Uterus (tissue), 3 donors: ENCODE measurements at regions not wholly inside any gene's neighbourhood (a gene's known extent, or its start where the extent isn't known, plus 50 kb on each side); places are given as distances from the start of the nearest gene placed in this dataset.

Experiments used
- DNase-seq, 2 donors: peaks; one replicate each; pipeline ENCODE4 v3.0.0-alpha.2; 2019 to 2020
- H3K27ac ChIP-seq, 2 donors: fragments of 200-600 bp; sonication (generic); 1 replicate in 1 of 2; 2 replicates in 1 of 2; pipeline ENCODE4 v1.5.1; 2016 to 2018
- H3K27me3 ChIP-seq, 2 donors: fragments of 200-600 bp; sonication (generic); one replicate each; pipeline ENCODE4 v1.5.1; 2018 to 2019; ENCODE audit warnings: control low read depth in 1 of 2
- H3K36me3 ChIP-seq, 2 donors: fragments of 200-600 bp; sonication (generic); one replicate each; pipeline ENCODE4 v1.5.1; 2019; ENCODE audit warnings: control low read depth in 1 of 2
- H3K4me1 ChIP-seq, 2 donors: fragments of 200-600 bp; sonication (generic); one replicate each; pipeline ENCODE4 v1.5.1; 2018 to 2019; ENCODE audit warnings: control low read depth in 1 of 2
- H3K4me3 ChIP-seq, 2 donors: fragments of 200-600 bp; sonication (generic); 1 replicate in 1 of 2; 2 replicates in 1 of 2; pipeline ENCODE4 v1.5.1; 2018 to 2019; ENCODE audit warnings: mild to moderate bottlenecking in 1 of 2
- H3K9me3 ChIP-seq, 2 donors: fragments of 200-600 bp; sonication (generic); one replicate each; pipeline ENCODE4 v1.5.1; 2019; ENCODE audit warnings: control low read depth in 1 of 2
- CTCF ChIP-seq, 4 experiments: fragments of 200-600 bp in 2 of 4; fragments of 450-650 bp in 2 of 4; sonication (generic) in 2 of 4; IDR thresholded peaks; one replicate each; pipeline ENCODE4 v1.5.1; 2016 to 2019; ENCODE audit warnings: antibody characterized with exemption in 4 of 4, mild to moderate bottlenecking in 2 of 4, moderate library complexity in 1 of 4
- POLR2A ChIP-seq, 2 donors: fragments of 450-650 bp; IDR thresholded peaks; one replicate each; pipeline ENCODE4 v1.6.1; 2016; ENCODE audit warnings: antibody characterized with exemption in 2 of 2, mild to moderate bottlenecking in 1 of 2, moderate library complexity in 1 of 2
- intact Hi-C: fragments of 100-400 bp; cut with DNase I; formaldehyde crosslinking; loops from one replicate; pipeline ENCODE4 v1.15.1; 2023; ENCODE audit warnings: low total_unique reads
- donor health status: DM: yes; HTN: yes; CAD: no.

GRCh38 chr4:13782231-13782630 is 154.7 kb upstream of the BOD1L1 start:
- Histone ChIP-seq H3K9me3 (no peaks in the 10 kb centered on the region), H3K27me3 (no peaks in the 10 kb centered on the region), H3K36me3 (no peaks in the 10 kb centered on the region), H3K27ac (no peak overlapping the region), H3K4me1 (no peaks in the 10 kb centered on the region), H3K4me3 (no peak overlapping the region)
- no peak for DNase-seq
- intact Hi-C loops: no loop called here
- TF ChIP-seq CTCF (IDR thresholded peaks at IDR 0.05): no peak
- no peak for TF ChIP-seq POLR2A (IDR thresholded peaks at IDR 0.05)

DNA sequence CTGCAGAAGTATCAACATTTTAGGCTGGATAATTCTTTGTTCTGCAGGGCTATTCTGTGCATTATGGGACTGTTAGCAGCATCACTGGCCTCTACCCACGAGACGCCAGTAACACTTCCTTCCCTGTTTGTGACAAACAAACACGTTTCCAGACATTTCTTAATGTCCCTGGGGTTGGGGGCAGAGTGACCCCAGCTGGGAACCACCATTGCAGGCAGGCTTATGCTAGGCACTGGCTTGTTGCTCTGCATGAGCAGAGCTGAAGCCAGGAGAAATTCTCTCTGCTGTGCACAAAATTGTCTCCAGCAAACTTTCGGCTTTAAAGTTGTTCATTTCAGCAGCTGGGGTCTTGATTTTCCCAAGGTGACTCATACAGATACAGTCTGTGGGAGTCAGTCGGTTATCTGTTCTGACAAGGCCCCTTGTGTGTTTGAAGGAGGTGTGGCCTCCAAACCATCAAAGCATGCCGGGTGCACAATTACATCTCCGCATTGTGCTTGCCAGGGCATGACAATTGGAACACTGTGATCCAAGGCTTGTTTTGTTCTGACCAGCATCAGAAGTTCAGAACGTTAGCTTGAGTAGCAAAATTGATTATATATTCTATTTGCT is 156.4 kb upstream of the BOD1L1 start:
- H3K4me3 ChIP-seq: no peak overlapping the region
- TF ChIP-seq POLR2A (IDR thresholded peaks at IDR 0.05) (no peak), CTCF (IDR thresholded peaks at IDR 0.05) (no peak)
- intact Hi-C loops: no loop called here
- no peak overlapping the region for H3K27ac ChIP-seq
- H3K4me1 ChIP-seq: no peaks in the 10 kb centered on the region
- no peaks in the 10 kb centered on the region for H3K36me3 ChIP-seq
- no peaks in the 10 kb centered on the region for H3K9me3 ChIP-seq
- no peak for DNase-seq
- no peaks in the 10 kb centered on the region for H3K27me3 ChIP-seq

- Histone ChIP-seq H3K27me3 (no peaks in the 10 kb centered on the region), H3K4me1 (no peaks in the 10 kb centered on the region), H3K27ac (no peak overlapping the region), H3K36me3 (no peaks in the 10 kb centered on the region), H3K4me3 (no peak overlapping the region), H3K9me3 (no peaks in the 10 kb centered on the region)
- no peak for DNase-seq
- intact Hi-C loops: no loop called here
- TF ChIP-seq CTCF (IDR thresholded peaks at IDR 0.05): no peak
- no peak for TF ChIP-seq POLR2A (IDR thresholded peaks at IDR 0.05)
Measured at GRCh38 chr4:13793020-13793710, 165.6 kb upstream of the BOD1L1 start.

DNA sequence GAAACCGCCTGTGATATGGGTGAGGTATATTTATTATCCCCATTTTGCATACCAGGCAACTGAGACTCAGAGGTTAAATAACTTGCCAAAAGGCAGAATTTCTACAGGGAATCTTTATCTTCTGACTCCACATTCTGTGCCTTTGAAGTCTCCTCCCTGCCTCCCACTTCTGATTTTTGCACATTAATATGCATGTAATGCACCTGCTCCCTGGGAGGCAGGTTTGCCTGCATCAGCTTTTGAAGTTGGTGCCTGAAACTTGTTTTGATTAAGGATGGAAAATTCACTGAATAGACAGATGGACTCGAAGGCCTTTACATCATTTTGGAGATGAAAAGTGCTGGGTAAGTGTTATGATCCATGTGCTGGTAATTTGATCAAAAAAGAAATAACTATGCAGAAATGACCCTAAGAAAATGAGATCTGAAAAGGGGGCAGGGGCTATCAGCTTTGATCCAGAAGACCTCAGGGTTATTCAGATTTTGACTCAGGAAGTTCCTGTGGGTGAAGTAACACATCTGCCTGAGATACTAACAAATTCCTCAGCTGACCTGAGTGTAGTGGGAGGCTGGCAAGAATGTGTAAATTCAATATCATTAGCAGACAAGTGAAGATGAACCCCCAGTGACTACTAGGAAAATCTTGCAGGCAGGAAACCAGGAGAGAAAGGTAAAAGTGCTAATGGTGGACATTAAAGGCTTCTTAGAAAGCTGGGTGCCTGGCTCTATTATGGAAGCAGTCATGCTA is 167.5 kb upstream of the BOD1L1 start:
- Histone ChIP-seq H3K4me1 (no peaks in the 10 kb centered on the region), H3K36me3 (no peaks in the 10 kb centered on the region), H3K9me3 (no peaks in the 10 kb centered on the region), H3K27me3 (no peaks in the 10 kb centered on the region), H3K27ac (no peak overlapping the region), H3K4me3 (no peak overlapping the region)
- no peak for DNase-seq
- no peak for TF ChIP-seq CTCF (IDR thresholded peaks at IDR 0.05)
- TF ChIP-seq POLR2A (IDR thresholded peaks at IDR 0.05): no peak
- intact Hi-C loops: no loop called here

GRCh38 chr4:13797061-13797460 is 169.5 kb upstream of the BOD1L1 start:
- H3K4me3 ChIP-seq: no peak overlapping the region
- TF ChIP-seq POLR2A (IDR thresholded peaks at IDR 0.05): no peak
- TF ChIP-seq CTCF (IDR thresholded peaks at IDR 0.05): no peak
- H3K4me1 ChIP-seq: no peaks in the 10 kb centered on the region
- H3K27ac ChIP-seq: no peak overlapping the region
- H3K27me3 ChIP-seq: no peaks in the 10 kb centered on the region
- H3K36me3 ChIP-seq: no peaks in the 10 kb centered on the region
- DNase-seq: no peak
- intact Hi-C loops: no loop called here
- no peaks in the 10 kb centered on the region for H3K9me3 ChIP-seq
